ENCODE measurements at regions not wholly inside any gene's neighbourhood (a gene's known extent, or its start where the extent isn't known, plus 50 kb on each side); places are given as distances from the start of the nearest gene placed in this dataset.
"Not testable (repeated sequence)": the region's sequence is repeated elsewhere in the genome, so short reads cannot be mapped to it uniquely, and the experiment has no call there.

GRCh38 chr4:159828687-159829086, 725.8 kb downstream of the RAPGEF2 start:
- no peaks in the 10 kb centered on the region for H3K9me3 ChIP-seq
- TF ChIP-seq Cebpa-rat (IDR thresholded peaks at IDR 0.05), result no peak

GRCh38 chr4:159829184-159829583, 726.3 kb downstream of the RAPGEF2 start:
- no peak for TF ChIP-seq Cebpa-rat (IDR thresholded peaks at IDR 0.05)
- Histone ChIP-seq H3K9me3 (no peaks in the 10 kb centered on the region), H3K27me3 (no peaks in the 10 kb centered on the region)

More at GRCh38 chr4:159828687-159829086, 725.8 kb downstream of the RAPGEF2 start:
- no peak overlapping the region for H3K4me2 ChIP-seq
- H3K27me3 ChIP-seq, result no peaks in the 10 kb centered on the region
- H3K36me3 ChIP-seq, result no peaks in the 10 kb centered on the region
- H3K4me3 ChIP-seq, result no peak overlapping the region
- no peak overlapping the region for H3K27ac ChIP-seq
- H4K20me1 ChIP-seq, result no peaks in the 10 kb centered on the region
- H3K9ac ChIP-seq, result no peak overlapping the region
- no peaks in the 10 kb centered on the region for H3K4me1 ChIP-seq

GRCh38 chr4:159837071-159837470, 734.2 kb downstream of the RAPGEF2 start:
- H3K27ac ChIP-seq, result no peak overlapping the region
- no peaks in the 10 kb centered on the region for H3K4me1 ChIP-seq
- H3K36me3 ChIP-seq, result no peaks in the 10 kb centered on the region
- no peak overlapping the region for H3K4me2 ChIP-seq
- TF ChIP-seq Cebpa-rat (IDR thresholded peaks at IDR 0.05), result no peak
- H3K27me3 ChIP-seq, result no peaks in the 10 kb centered on the region
- no peaks in the 10 kb centered on the region for H3K9me3 ChIP-seq
- no peak overlapping the region for H3K4me3 ChIP-seq
- no peaks in the 10 kb centered on the region for H4K20me1 ChIP-seq
- no peak overlapping the region for H3K9ac ChIP-seq

More at GRCh38 chr4:159829184-159829583, 726.3 kb downstream of the RAPGEF2 start:
- H3K36me3 ChIP-seq, result no peaks in the 10 kb centered on the region
- H3K4me1 ChIP-seq, result no peaks in the 10 kb centered on the region
- no peak overlapping the region for H3K9ac ChIP-seq
- no peaks in the 10 kb centered on the region for H4K20me1 ChIP-seq
- no peak overlapping the region for H3K4me2 ChIP-seq
- H3K27ac ChIP-seq, result no peak overlapping the region
- H3K4me3 ChIP-seq, result no peak overlapping the region

- H3K4me1 ChIP-seq, result no peaks in the 10 kb centered on the region
- TF ChIP-seq Cebpa-rat (IDR thresholded peaks at IDR 0.05), result no peak
- H3K4me2 ChIP-seq, result no peak overlapping the region
- no peak overlapping the region for H3K27ac ChIP-seq
- no peaks in the 10 kb centered on the region for H3K27me3 ChIP-seq
- no peak overlapping the region for H3K9ac ChIP-seq
- no peaks in the 10 kb centered on the region for H3K36me3 ChIP-seq
- H4K20me1 ChIP-seq, result no peaks in the 10 kb centered on the region
- H3K9me3 ChIP-seq, result no peaks in the 10 kb centered on the region
- no peak overlapping the region for H3K4me3 ChIP-seq
These were observed 752.9 kb downstream of the RAPGEF2 start for GRCh38 chr4:159855731-159856130.

GRCh38 chr4:159856451-159856850, 753.6 kb downstream of the RAPGEF2 start:
- no peaks in the 10 kb centered on the region for H3K36me3 ChIP-seq
- no peak overlapping the region for H3K9ac ChIP-seq
- no peak overlapping the region for H3K27ac ChIP-seq
- no peak for TF ChIP-seq Cebpa-rat (IDR thresholded peaks at IDR 0.05)
- H3K4me3 ChIP-seq, result no peak overlapping the region
- no peaks in the 10 kb centered on the region for H4K20me1 ChIP-seq
- no peak overlapping the region for H3K4me2 ChIP-seq
- no peaks in the 10 kb centered on the region for H3K4me1 ChIP-seq
- no peaks in the 10 kb centered on the region for H3K9me3 ChIP-seq
- no peaks in the 10 kb centered on the region for H3K27me3 ChIP-seq

- Histone ChIP-seq H3K27me3 (no peaks in the 10 kb centered on the region), H3K4me2 (no peak overlapping the region), H3K36me3 (no peaks in the 10 kb centered on the region), H3K4me1 (no peaks in the 10 kb centered on the region), H3K4me3 (no peak overlapping the region), H3K9me3 (no peaks in the 10 kb centered on the region), H3K27ac (no peak overlapping the region), H4K20me1 (no peaks in the 10 kb centered on the region), H3K9ac (no peak overlapping the region)
- no peak for TF ChIP-seq Cebpa-rat (IDR thresholded peaks at IDR 0.05)
These were observed 756.8 kb downstream of the RAPGEF2 start for GRCh38 chr4:159859656-159860148.

GRCh38 chr4:159860945-159861344, 758.1 kb downstream of the RAPGEF2 start:
- Histone ChIP-seq H3K27ac (no peak overlapping the region), H4K20me1 (no peaks in the 10 kb centered on the region), H3K9ac (no peak overlapping the region), H3K36me3 (no peaks in the 10 kb centered on the region), H3K4me3 (no peak overlapping the region), H3K4me2 (no peak overlapping the region), H3K9me3 (no peaks in the 10 kb centered on the region), H3K27me3 (no peaks in the 10 kb centered on the region), H3K4me1 (no peaks in the 10 kb centered on the region)
- no peak for TF ChIP-seq Cebpa-rat (IDR thresholded peaks at IDR 0.05)

GRCh38 chr4:159864337-159864736, 761.5 kb downstream of the RAPGEF2 start:
- H3K4me3 ChIP-seq, result no peak overlapping the region
- H3K4me2 ChIP-seq, result no peak overlapping the region
- no peak for TF ChIP-seq Cebpa-rat (IDR thresholded peaks at IDR 0.05)

GRCh38 chr4:159867673-159868072, 764.8 kb downstream of the RAPGEF2 start:
- Histone ChIP-seq H3K36me3 (no peaks in the 10 kb centered on the region), H4K20me1 (no peaks in the 10 kb centered on the region), H3K27ac (no peak overlapping the region), H3K4me1 (no peaks in the 10 kb centered on the region), H3K9ac (no peak overlapping the region), H3K4me3 (no peak overlapping the region), H3K4me2 (no peak overlapping the region), H3K27me3 (no peaks in the 10 kb centered on the region), H3K9me3 (no peaks in the 10 kb centered on the region)
- no peak for TF ChIP-seq Cebpa-rat (IDR thresholded peaks at IDR 0.05)

More at GRCh38 chr4:159864337-159864736, 761.5 kb downstream of the RAPGEF2 start:
- Histone ChIP-seq H4K20me1 (no peaks in the 10 kb centered on the region), H3K4me1 (no peaks in the 10 kb centered on the region), H3K27ac (no peak overlapping the region), H3K36me3 (no peaks in the 10 kb centered on the region), H3K9ac (no peak overlapping the region), H3K27me3 (no peaks in the 10 kb centered on the region), H3K9me3 (no peaks in the 10 kb centered on the region)

GRCh38 chr4:159868936-159869335, 766.1 kb downstream of the RAPGEF2 start:
- not testable (repeated sequence) for H3K9me3 ChIP-seq, H3K27me3 ChIP-seq, H3K4me2 ChIP-seq, H3K9ac ChIP-seq, H3K27ac ChIP-seq, H3K4me3 ChIP-seq, H4K20me1 ChIP-seq, H3K36me3 ChIP-seq, H3K4me1 ChIP-seq

GRCh38 chr4:159871141-159871540, 768.3 kb downstream of the RAPGEF2 start:
- H3K4me2 ChIP-seq, result no peak overlapping the region
- no peaks in the 10 kb centered on the region for H4K20me1 ChIP-seq
- no peak for TF ChIP-seq Cebpa-rat (IDR thresholded peaks at IDR 0.05)

More at GRCh38 chr4:159871141-159871540, 768.3 kb downstream of the RAPGEF2 start:
- H3K27me3 ChIP-seq, result no peaks in the 10 kb centered on the region
- no peak overlapping the region for H3K4me3 ChIP-seq
- no peaks in the 10 kb centered on the region for H3K9me3 ChIP-seq
- no peak overlapping the region for H3K27ac ChIP-seq
- no peaks in the 10 kb centered on the region for H3K36me3 ChIP-seq
- H3K9ac ChIP-seq, result no peak overlapping the region
- H3K4me1 ChIP-seq, result no peaks in the 10 kb centered on the region

All from BLaER1 (cell line).